ENCODE measurements at regions not wholly inside any gene's neighbourhood (a gene's known extent, or its start where the extent isn't known, plus 50 kb on each side); places are given as distances from the start of the nearest gene placed in this dataset.

- TF ChIP-seq TCF3 (IDR thresholded peaks at IDR 0.05; ENCODE audit: borderline replicate concordance, insufficient read depth, low read depth, low read length), result no peak
- no peak for TF ChIP-seq CTCF (IDR thresholded peaks at IDR 0.05 in 2 of 3, conservative IDR thresholded peaks at IDR 0.05 in 1 of 3; ENCODE audit: control insufficient read depth in 2 of 3, extremely low read depth in 1 of 3, insufficient read depth in 1 of 3, low read depth in 3 of 3, low read length in 3 of 3)
- no peak for TF ChIP-seq RAD21 (IDR thresholded peaks at IDR 0.05; ENCODE audit: insufficient read depth, low read depth, low read length)
- TF ChIP-seq ZNF274 (IDR thresholded peaks at IDR 0.05; ENCODE audit: insufficient read depth, insufficient read length), result no peak
- no peak for TF ChIP-seq CREB1 (IDR thresholded peaks at IDR 0.05; ENCODE audit: low read depth)
- TF ChIP-seq HCFC1 (IDR thresholded peaks at IDR 0.05; ENCODE audit: low read length), result no peak
- no peak for TF ChIP-seq ZNF592 (IDR thresholded peaks at IDR 0.05)
These were observed 244.2 kb upstream of the POU3F2 start for GRCh38 chr6:98590136-98590681.

Data from GM12878 (cell line).